ENCODE measurements at regions not wholly inside any gene's neighbourhood (a gene's known extent, or its start where the extent isn't known, plus 50 kb on each side); places are given as distances from the start of the nearest gene placed in this dataset.

GRCh38 chr5:34583167-34583566 lies 73.0 kb upstream of the RAI14 start:
- H3K4me2 ChIP-seq (ENCODE audit: low read length), result no peak overlapping the region
- TF ChIP-seq REST (IDR thresholded peaks at IDR 0.05; ENCODE audit: borderline replicate concordance), result no peak
- no peak for TF ChIP-seq CTCF (IDR thresholded peaks at IDR 0.05; ENCODE audit: poor library complexity, severe bottlenecking)
- TF ChIP-seq TAF1 (IDR thresholded peaks at IDR 0.05; ENCODE audit: low read depth), result no peak
- no peak for TF ChIP-seq POLR2AphosphoS5 (IDR thresholded peaks at IDR 0.05)
- TF ChIP-seq EP300 (conservative IDR thresholded peaks at IDR 0.05; ENCODE audit: poor library complexity, severe bottlenecking), result no peak
- TF ChIP-seq EZH2 (IDR thresholded peaks at IDR 0.05; ENCODE audit: borderline replicate concordance, insufficient read depth, low read length, poor library complexity, severe bottlenecking), result no peak
- no peak for TF ChIP-seq MXI1 (conservative IDR thresholded peaks at IDR 0.05; ENCODE audit: poor library complexity, severe bottlenecking)
- TF ChIP-seq RAD21 (conservative IDR thresholded peaks at IDR 0.05), result no peak
- no peak for TF ChIP-seq SMC3 (conservative IDR thresholded peaks at IDR 0.05; ENCODE audit: poor library complexity)
- no peaks in the 10 kb centered on the region for H3K9me2 ChIP-seq (ENCODE audit: insufficient read depth, low read length)
- H3K36me3 ChIP-seq (ENCODE audit: insufficient read depth, low read length), result no peaks in the 10 kb centered on the region
- H3F3A ChIP-seq (ENCODE audit: insufficient read depth, low read length, poor library complexity, severe bottlenecking), result no peaks in the 10 kb centered on the region
- H3K79me2 ChIP-seq (replicated peaks; ENCODE audit: insufficient read depth, low read length), result no peaks in the 10 kb centered on the region
- H2AFZ ChIP-seq (ENCODE audit: low read depth, low read length), result no peak overlapping the region
- H3K27me3 ChIP-seq (ENCODE audit: insufficient read depth, low read depth, low read length), result no peaks in the 10 kb centered on the region
- H3K9ac ChIP-seq (ENCODE audit: low read length), result no peak overlapping the region
- no peak overlapping the region for H3K27ac ChIP-seq (ENCODE audit: low read length)
- no peak overlapping the region for H3K4me3 ChIP-seq (ENCODE audit: low read length)
- H3K9me3 ChIP-seq (ENCODE audit: low read length), result no peaks in the 10 kb centered on the region
- H4K20me1 ChIP-seq (ENCODE audit: insufficient read depth), result no peaks in the 10 kb centered on the region

- Histone ChIP-seq H3K9me3 (ENCODE audit: low read length) (no peaks in the 10 kb centered on the region), H3K9ac (ENCODE audit: low read length) (no peak overlapping the region), H2AFZ (ENCODE audit: low read depth, low read length) (no peak overlapping the region), H3K4me3 (ENCODE audit: low read length) (no peak overlapping the region), H3K9me2 (ENCODE audit: insufficient read depth, low read length) (no peaks in the 10 kb centered on the region), H3K79me2 (replicated peaks; ENCODE audit: insufficient read depth, low read length) (no peaks in the 10 kb centered on the region), H3F3A (ENCODE audit: insufficient read depth, low read length, poor library complexity, severe bottlenecking) (no peaks in the 10 kb centered on the region), H3K27ac (ENCODE audit: low read length) (no peak overlapping the region), H4K20me1 (ENCODE audit: insufficient read depth) (no peaks in the 10 kb centered on the region), H3K36me3 (ENCODE audit: insufficient read depth, low read length) (no peaks in the 10 kb centered on the region), H3K4me2 (ENCODE audit: low read length) (no peak overlapping the region), H3K27me3 (ENCODE audit: insufficient read depth, low read depth, low read length) (no peaks in the 10 kb centered on the region)
- no peak for TF ChIP-seq REST (IDR thresholded peaks at IDR 0.05; ENCODE audit: borderline replicate concordance)
- TF ChIP-seq RAD21 (conservative IDR thresholded peaks at IDR 0.05), result no peak
- TF ChIP-seq EP300 (conservative IDR thresholded peaks at IDR 0.05; ENCODE audit: poor library complexity, severe bottlenecking), result no peak
- TF ChIP-seq MXI1 (conservative IDR thresholded peaks at IDR 0.05; ENCODE audit: poor library complexity, severe bottlenecking), result no peak
- TF ChIP-seq EZH2 (IDR thresholded peaks at IDR 0.05; ENCODE audit: borderline replicate concordance, insufficient read depth, low read length, poor library complexity, severe bottlenecking), result no peak
- TF ChIP-seq SMC3 (conservative IDR thresholded peaks at IDR 0.05; ENCODE audit: poor library complexity), result no peak
- no peak for TF ChIP-seq POLR2AphosphoS5 (IDR thresholded peaks at IDR 0.05)
- no peak for TF ChIP-seq CTCF (IDR thresholded peaks at IDR 0.05; ENCODE audit: poor library complexity, severe bottlenecking)
- no peak for TF ChIP-seq TAF1 (IDR thresholded peaks at IDR 0.05; ENCODE audit: low read depth)
These were observed 72.0 kb upstream of the RAI14 start for GRCh38 chr5:34584165-34584564.

Measured in neural cell (in vitro differentiated cells).